Activated naive CD4-positive, alpha-beta T cell treated with anti-CD3 and anti-CD28 coated beads, Interleukin-2, amount 50 U/mL, for 16 hours (primary cell): ENCODE measurements at regions not wholly inside any gene's neighbourhood (a gene's known extent, or its start where the extent isn't known, plus 50 kb on each side); places are given as distances from the start of the nearest gene placed in this dataset.
"Not testable (repeated sequence)": the region's sequence is repeated elsewhere in the genome, so short reads cannot be mapped to it uniquely, and the experiment has no call there.

Experiments
- DNase-seq: peaks from one replicate; pipeline ENCODE4 v3.0.0-alpha.2; 2020

DNA sequence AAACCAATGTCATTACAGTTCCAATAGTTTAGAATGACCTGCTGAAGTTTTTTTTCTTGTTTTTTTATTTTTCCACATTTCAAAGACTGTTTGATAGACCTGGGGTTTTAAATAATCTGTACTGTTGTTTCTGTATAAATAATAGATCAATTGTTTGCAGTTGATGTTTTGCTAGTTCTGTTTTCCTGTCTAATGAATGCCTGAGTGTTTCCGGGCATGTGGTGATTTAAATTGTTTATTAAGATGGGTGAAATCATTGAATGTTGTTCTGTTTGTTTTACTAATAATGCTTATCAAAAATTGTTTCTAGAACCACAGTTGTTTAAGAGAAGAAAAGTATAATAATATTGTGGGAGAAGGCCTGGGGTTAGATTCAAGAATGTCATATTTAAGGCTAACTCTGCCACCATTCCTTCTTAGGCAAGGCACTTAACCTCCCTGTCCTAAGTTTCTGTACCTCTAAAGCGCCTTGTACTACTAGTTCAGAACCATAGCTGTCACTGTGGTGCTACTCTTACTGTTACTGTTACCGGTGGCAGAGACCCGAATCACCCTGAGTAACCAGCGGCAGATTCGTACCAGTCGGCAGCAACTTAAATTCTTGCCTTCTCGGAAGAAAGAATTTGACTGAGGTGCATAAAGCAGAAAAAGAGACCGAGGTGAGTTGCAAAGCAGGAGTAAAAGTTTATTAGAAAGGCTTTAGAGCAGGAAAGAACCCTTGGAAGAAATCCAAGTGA is 1014.1 kb downstream of the REEP3 start:
- no peak for DNase-seq

GRCh38 chr10:64537112-64537511 is 1015.9 kb downstream of the REEP3 start:
- DNase-seq, result no peak

GRCh38 chr10:64537928-64538327 is 1016.7 kb downstream of the REEP3 start:
- DNase-seq, result no peak

- DNase-seq, result no peak
Observed at GRCh38 chr10:64546073-64546472, 1024.9 kb downstream of the REEP3 start.

DNA sequence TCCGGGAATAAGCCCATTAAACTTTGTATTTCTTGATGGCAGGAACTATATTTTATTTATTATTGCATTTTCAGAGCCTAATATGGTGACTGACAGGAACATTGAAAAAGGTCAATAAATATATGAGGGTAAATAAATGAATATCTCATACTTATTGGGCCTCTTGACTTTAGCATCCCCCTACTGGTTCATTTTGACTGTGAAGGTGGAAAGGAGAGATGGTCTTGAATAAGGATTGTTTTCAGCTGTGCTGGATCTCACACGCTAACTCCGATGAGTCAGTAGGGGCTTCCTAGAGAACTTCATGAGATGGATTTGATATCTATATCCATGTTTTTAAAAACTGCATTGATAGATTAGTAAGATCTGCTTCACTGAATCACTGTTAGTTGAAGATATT is 1026.0 kb downstream of the REEP3 start:
- DNase-seq, result no peak

DNA sequence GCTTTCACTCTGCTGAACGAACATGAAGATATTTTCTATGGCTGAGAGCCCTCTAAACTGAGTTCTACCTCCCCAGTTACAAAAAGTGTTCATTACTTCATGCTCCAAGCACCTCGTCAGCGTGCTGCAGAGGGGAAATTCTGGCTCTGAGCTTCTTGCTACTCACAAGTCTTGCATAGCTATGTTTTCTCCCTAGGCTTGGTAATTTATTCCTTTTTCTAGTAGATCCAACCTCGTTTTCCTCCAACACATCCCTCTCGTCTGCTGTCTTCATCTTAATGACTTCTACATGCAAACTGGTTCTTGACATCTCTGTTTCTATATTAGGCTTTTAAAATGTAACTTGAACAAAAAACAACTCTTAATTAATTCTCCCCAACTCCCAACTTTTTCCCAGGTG is 1034.5 kb downstream of the REEP3 start:
- DNase-seq, result no peak

GRCh38 chr10:64558094-64558835 is 1037.1 kb downstream of the REEP3 start:
- no peak for DNase-seq

DNA sequence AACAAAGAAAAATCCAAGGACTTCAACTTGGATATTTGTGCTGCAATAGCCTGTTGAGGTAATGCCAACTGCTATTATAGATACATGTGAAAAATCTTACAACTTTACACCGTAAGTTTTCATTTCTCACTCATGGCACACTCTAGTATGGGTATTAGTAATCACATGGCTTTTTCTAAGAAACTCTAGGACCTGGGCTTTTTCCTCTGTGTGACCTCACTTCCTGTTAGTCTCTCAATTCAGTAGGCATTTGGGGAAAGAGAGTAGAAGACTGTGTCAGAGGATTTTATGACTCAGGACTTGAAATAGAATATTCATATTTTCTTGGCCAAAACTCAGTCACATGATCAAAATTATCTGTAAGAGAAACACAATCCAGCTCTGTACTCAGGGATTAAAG is 1049.9 kb downstream of the REEP3 start:
- no peak for DNase-seq

DNA sequence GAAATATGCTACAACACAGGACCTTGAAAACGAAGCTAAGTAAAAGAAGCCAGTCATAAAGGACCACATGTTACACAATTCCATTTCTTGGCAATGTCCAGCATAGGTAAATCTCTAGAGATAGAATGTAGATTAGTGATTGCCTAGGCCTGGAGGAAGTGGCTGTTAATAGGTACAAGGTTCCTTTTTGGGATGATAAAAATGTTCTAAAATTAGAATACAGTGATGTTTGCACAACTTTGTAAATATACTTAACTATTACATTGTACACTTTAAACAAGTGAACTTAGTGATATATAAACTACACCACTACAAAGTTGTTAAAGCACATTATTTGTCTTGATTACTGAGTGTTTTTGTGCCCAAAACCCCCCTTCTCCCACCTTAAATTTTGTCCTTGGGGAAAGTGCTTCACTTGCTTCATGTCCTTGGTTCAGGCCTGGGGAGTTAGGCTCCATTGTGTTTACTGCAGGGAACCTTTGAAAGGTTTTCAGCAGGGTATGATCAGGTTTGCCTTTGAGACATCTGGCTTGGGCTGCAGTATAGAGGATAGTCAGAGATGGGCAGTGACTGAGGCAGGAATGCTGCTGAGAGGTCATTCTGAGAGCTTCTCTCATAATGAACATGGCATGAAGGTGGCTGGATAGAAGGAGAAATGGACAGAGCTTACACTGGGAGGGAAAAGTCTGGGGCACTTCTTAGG is 1052.6 kb downstream of the REEP3 start:
- DNase-seq, result no peak

- DNase-seq, result no peak
Observed at GRCh38 chr10:64574371-64574770, 1053.2 kb downstream of the REEP3 start.

DNA sequence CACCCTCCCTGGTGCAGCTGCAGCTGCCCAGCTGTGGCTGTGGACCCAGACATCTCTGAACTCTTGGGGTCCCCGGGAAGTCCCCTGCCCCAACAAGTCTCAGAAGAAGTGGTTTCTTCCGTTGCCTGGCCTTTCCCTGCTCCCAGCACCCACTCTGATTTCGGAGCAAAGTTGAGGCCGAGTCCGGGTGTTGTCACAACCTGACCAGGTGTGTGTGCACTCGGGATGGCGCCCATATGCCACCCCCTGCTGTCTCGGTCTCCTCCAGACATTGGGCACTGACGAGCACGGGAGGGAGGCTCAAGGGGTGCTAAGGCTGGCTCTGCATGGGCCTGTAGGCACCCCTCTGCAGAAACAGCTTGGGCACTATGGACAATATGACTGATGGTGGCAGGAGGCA is 1055.3 kb downstream of the REEP3 start:
- no peak for DNase-seq

DNA sequence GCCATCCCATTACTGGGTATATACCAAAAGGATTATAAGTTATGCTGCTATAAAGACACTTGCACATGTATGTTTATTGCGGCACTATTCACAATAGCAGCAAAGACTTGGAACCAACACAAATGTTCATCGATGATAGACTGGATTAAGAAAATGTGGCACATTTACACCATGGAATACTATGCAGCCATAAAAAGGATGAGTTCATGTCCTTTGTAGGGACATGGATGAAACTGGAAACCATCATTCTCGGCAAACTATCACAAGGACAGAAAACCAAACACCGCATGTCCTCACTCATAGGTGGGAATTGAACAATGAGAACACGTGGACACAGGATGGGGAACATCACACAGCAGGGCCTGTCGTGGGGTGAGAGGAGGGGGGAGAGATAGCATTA is 1057.6 kb downstream of the REEP3 start:
- DNase-seq, result not testable (repeated sequence)

GRCh38 chr10:64586934-64587503 is 1065.8 kb downstream of the REEP3 start:
- DNase-seq, result no peak

DNA sequence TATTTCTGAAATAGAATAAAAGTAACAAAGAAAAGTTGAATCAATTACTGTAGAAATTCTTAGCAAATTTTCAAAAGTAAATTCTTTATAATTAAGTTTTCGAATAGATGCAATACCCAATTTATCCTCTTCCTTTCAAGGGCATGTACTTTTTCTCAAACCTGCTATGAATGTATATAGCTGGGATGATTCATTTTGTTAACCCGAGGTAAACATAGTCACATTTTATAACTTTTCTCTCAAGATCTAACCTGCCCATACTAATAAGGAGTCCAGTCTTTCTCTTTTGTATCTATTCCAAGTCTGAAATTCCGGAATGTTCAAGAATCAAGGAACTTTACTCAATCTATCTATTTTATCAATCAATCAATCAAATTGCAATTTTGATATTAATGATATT is 1072.9 kb downstream of the REEP3 start:
- no peak for DNase-seq

DNA sequence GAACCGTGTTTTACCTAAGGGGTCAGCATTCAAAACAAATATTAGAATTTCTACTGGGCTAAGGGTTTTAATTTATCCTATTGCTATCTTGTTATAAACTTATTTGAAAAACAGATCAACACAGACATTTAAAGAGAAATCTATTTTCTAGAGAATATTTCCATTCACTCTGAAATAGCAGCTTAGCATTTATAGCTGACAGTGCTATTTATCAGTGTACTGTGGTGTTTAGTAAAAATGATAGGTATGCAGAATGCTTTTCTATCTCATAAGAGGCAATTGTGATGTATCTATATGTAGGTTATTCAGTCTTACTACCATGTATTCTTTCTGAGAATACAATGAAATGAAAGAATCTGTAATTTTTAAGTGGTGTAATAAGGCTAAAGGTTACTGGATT is 1077.4 kb downstream of the REEP3 start:
- no peak for DNase-seq

DNA sequence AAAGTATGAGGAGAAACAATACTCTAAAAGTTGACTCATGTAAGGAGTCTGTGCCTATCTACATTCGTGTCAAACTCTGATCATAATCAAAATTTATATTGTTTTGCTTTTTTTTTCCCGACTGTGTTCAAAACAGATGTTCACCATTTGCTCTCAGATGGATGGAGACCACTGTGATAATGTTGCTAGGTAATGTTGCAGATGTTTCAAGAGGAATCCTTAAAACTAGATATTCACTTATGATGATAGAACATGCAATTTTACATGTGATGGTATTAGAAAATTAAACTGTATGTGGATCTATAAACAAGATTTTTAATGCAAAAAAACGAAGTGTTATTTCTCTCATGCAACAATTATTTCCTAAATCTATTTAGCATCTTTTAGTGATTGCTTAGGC is 1080.1 kb downstream of the REEP3 start:
- DNase-seq, result no peak

- DNase-seq, result no peak
Observed at GRCh38 chr10:64617085-64617484, 1095.9 kb downstream of the REEP3 start.

DNA sequence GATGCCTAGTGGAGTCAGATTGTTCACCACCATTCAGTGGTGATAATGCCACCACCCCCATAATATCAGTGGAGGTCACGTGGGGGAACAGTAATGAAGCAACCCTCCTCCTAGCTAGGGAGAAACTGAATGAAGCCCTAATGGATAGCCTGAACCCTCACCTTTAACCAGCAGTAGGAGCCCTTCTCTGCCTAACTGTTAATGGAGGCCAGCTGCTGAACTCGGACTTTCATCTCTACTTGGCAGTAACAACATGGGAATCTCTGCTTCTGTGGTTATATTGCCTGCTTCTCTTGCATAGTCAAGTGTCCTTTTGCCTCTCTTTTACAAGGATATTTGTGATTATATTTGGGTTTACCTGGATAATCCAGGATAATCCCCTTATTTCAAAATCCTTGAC is 1097.9 kb downstream of the REEP3 start:
- DNase-seq, result no peak

- no peak for DNase-seq
Observed at GRCh38 chr10:64626924-64627323, 1105.7 kb downstream of the REEP3 start.

DNA sequence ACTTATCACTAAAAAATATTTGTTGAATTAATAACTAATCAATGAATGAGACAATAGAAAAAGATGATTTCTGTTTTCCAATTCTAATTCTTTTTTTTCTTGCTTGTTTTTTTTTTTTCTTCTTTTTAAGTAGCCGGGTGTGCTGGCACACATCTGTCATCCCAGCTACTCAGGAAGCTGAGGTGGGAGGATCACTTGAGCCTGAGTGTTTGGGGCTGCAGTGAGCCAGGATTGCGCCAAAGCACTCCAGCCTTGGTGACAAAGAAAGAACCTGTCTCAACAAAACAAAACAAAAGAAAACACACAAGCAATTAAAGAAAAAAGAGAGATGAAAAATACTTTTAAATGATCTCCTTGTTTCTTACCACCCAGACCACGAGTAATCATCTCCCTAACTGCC is 1109.3 kb downstream of the REEP3 start:
- DNase-seq, result no peak

- DNase-seq, result no peak
Observed at GRCh38 chr10:64635906-64636305, 1114.7 kb downstream of the REEP3 start.

DNA sequence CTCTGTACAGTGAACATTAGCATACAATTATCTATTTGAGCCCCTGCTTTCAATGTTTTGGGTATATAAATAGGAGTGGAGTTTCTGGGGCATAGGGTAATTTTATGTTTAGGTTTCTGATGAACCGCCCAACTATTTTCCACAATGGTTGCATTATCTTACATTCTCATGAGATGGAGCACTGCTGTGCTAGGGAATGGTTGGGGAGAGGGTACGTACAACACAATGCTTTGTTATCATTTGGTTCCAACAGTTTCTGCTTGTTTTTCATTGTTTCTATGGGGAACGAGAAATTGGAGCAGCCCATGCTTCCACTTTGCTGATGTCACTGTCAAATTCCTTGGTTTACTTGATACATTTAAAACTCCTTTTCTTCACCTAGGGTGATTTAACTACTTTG is 1115.3 kb downstream of the REEP3 start:
- DNase-seq, result no peak

DNA sequence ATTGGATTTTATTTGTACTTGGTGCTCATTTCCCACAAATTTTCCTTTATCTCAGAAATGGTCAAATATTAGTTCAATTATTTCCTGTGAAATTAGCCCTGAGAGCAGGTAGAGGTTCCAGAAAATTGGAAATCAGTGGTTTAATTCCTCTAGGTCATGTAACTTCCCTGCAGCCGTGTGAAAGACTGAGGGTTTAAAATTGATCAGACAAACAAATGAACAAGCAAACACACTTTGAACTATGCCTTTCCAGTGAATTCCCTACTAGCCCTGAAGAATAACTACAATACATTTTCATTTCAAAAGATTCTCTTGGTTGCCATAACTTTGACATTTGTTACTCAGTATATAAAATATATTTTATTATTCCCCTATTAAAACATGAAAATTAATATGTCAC is 1116.7 kb downstream of the REEP3 start:
- no peak for DNase-seq

GRCh38 chr10:64648915-64649314 is 1127.7 kb downstream of the REEP3 start:
- no peak for DNase-seq
